GM12878 (cell line): ENCODE measurements at regions not wholly inside any gene's neighbourhood (a gene's known extent, or its start where the extent isn't known, plus 50 kb on each side); places are given as distances from the start of the nearest gene placed in this dataset.

Experiments used
- ATAC-seq: fragments of 200-7000 bp; cut with Tn5 transposase; 3 replicates; pipeline ENCODE4 v1.9.1; 2020; ENCODE audit warnings: mild to moderate bottlenecking, moderate library complexity
- BruUV-seq: library from RNA; stranded (reverse); fragments of 400-500 nt; replicated peaks from 2 replicates; lab custom pipeline; 2021; lab: Mats Ljungman, UMichigan
- CTCF ChIA-PET: fragments of 300-600 bp; sonication (Branson Sonifier 250); formaldehyde crosslinking; extraction: SDS; loops from one replicate; lab custom pipeline; 2021; ENCODE audit warnings: inconsistent platforms; lab: Yijun Ruan, JAX
- POLR2A ChIA-PET: fragments of 350-600 bp; formaldehyde crosslinking; extraction: SDS; loops from one replicate; lab custom pipeline; 2021; ENCODE audit warnings: inconsistent platforms; lab: Charles Lee
- RAD21 ChIA-PET: fragments of 300-600 bp; sonication (Branson Sonifier 250); formaldehyde crosslinking; loops from one replicate; lab custom pipeline; 2023; ENCODE audit warnings: antibody characterized with exemption; ENCODE audit not compliant: unreplicated experiment; lab: Charles Lee
- SMC1A ChIA-PET: fragments of 300-600 bp; sonication (Branson Sonifier 250); formaldehyde crosslinking; loops from one replicate; lab custom pipeline; 2023; ENCODE audit not compliant: unreplicated experiment, uncharacterized antibody; lab: Charles Lee
- DNase-seq: peaks from one replicate; pipeline ENCODE4 v3.0.0-alpha.2; 2011; ENCODE audit warnings: low read depth, low spot score
- FAIRE-seq: peaks from 3 replicates; lab custom pipeline; 2011; peaks lifted over from hg19 to GRCh38; lab: Jason Lieb, UNC
- H2AFZ ChIP-seq: 2 replicates; pipeline ENCODE4 v1.6.0; 2011; ENCODE audit warnings: low read depth, low read length, control low read depth; ENCODE audit not compliant: control insufficient read depth
- H3K27ac ChIP-seq: 2 replicates; pipeline ENCODE4 v1.5.1; 2011; ENCODE audit warnings: control low read depth; ENCODE audit not compliant: control insufficient read depth, insufficient read depth
- H3K27me3 ChIP-seq, 2 experiments: replicated peaks in 1 of 2; 2 replicates each; pipeline versions ENCODE4 v1.6.0 to v1.6.1; 2011; ENCODE audit warnings: low read length in 1 of 2; ENCODE audit not compliant: control insufficient read depth in 2 of 2, insufficient read depth in 2 of 2
- H3K36me3 ChIP-seq, 2 experiments: 2 replicates each; pipeline ENCODE4 v1.5.1; 2011; ENCODE audit warnings: low read length in 1 of 2; ENCODE audit not compliant: control insufficient read depth in 2 of 2, insufficient read depth in 2 of 2
- H3K4me1 ChIP-seq: 2 replicates; pipeline ENCODE4 v1.6.1; 2011; ENCODE audit warnings: mild to moderate bottlenecking, low read length, moderate library complexity, mixed read lengths; ENCODE audit not compliant: control insufficient read depth, insufficient read depth
- H3K4me2 ChIP-seq: 2 replicates; pipeline ENCODE4 v1.6.0; 2011; ENCODE audit warnings: control low read depth; ENCODE audit not compliant: control insufficient read depth, insufficient read depth
- H3K4me3 ChIP-seq: fragments of 200-600 bp; sonication (generic); 2 replicates; pipeline ENCODE4 v1.5.1; 2016
- H3K79me2 ChIP-seq: 2 replicates; pipeline ENCODE4 v1.6.0; 2011; ENCODE audit warnings: low read length; ENCODE audit not compliant: control insufficient read depth, insufficient read depth
- H3K9ac ChIP-seq: 2 replicates; pipeline ENCODE4 v1.8.0; 2011; ENCODE audit warnings: low read length, control low read depth, mixed read lengths; ENCODE audit not compliant: control insufficient read depth, insufficient read depth
- H3K9me3 ChIP-seq: replicated peaks from 3 replicates; pipeline ENCODE4 v1.5.1; 2011; ENCODE audit warnings: mild to moderate bottlenecking, low read length; ENCODE audit not compliant: control insufficient read depth, insufficient read depth
- H4K20me1 ChIP-seq: 2 replicates; pipeline ENCODE4 v1.6.0; 2011; ENCODE audit not compliant: control insufficient read depth, insufficient read depth
- FOXK2 ChIP-seq: fragments of 450-650 bp; IDR thresholded peaks from 2 replicates; pipeline ENCODE4 v1.6.1; 2017; ENCODE audit warnings: mild to moderate bottlenecking, moderate library complexity
- FOXM1 ChIP-seq: IDR thresholded peaks from 2 replicates; pipeline ENCODE4 v1.6.1; 2012; ENCODE audit warnings: low read depth, mild to moderate bottlenecking, inconsistent platforms, low read length, moderate library complexity
- JUNB ChIP-seq: IDR thresholded peaks from 2 replicates; pipeline ENCODE4 v1.6.1; 2016; ENCODE audit warnings: antibody characterized with exemption, mild to moderate bottlenecking
- MXI1 ChIP-seq: fragments of 150-350 bp; IDR thresholded peaks from 2 replicates; pipeline ENCODE4 v1.6.1; 2011; ENCODE audit warnings: low read depth, mild to moderate bottlenecking, inconsistent platforms, low read length, improper control_type of control experiment
- NFIC ChIP-seq: IDR thresholded peaks from 2 replicates; pipeline ENCODE4 v1.6.1; 2012; ENCODE audit warnings: low read depth, mild to moderate bottlenecking, inconsistent platforms, low read length, moderate library complexity
- WGBS: methylation state at CpG from one replicate; pipeline ENCODE4 v1.1.6; 2016; ENCODE audit warnings: low lambda C conversion rate; ENCODE audit not compliant: insufficient replicate concordance, insufficient coverage; ENCODE audit errors: missing lambda C conversion rate; 5-methylcytosine and 5-hydroxymethylcytosine counted together
- in situ Hi-C: fragments of 300-500 bp; cut with MboI; formaldehyde crosslinking; loops from 9 replicates; pipeline ENCODE4 v1.14.3; 2018; ENCODE audit warnings: mixed read lengths
- intact Hi-C: fragments of 100-400 bp; cut with micrococcal nuclease; formaldehyde crosslinking; loops from one replicate; pipeline ENCODE4 v1.14.2; 2022; ENCODE audit not compliant: unreplicated experiment

- H3K27ac ChIP-seq = no peak overlapping the region
- no peaks in the 10 kb centered on the region; a peak in 1 of 4 replicates for H3K36me3 ChIP-seq
- intact Hi-C loops = loop anchor here (5.0 kb wide), 1 partner anchor 33 kb away; no protein-coding TSS in a partner anchor
- H3K4me3 ChIP-seq = no peak overlapping the region
- ChIA-PET CTCF (no interaction called here), SMC1A (interaction anchor here (1.0 to 5.1 kb wide), 4 partner anchors 13 to 277 kb away, joined by 3 to 48 read pairs (median 4); no protein-coding TSS in a partner anchor), POLR2A (no interaction called here), RAD21 (interaction anchor here (0.5 kb wide), 1 partner anchor 299 kb away, joined by 4 read pairs; no protein-coding TSS in a partner anchor)
- ATAC-seq (no peak), FAIRE-seq (no peak), DNase-seq (no peak)
- 62% methylated on average over 4 of the region's 4 CpGs for WGBS
- TF ChIP-seq FOXM1 = no peak
- TF ChIP-seq FOXK2 = no peak
- no peak overlapping the region for H3K4me2 ChIP-seq
- peaks cover 19% of the 10 kb centered on the region for H3K4me1 ChIP-seq
- no peak overlapping the region for H2AFZ ChIP-seq
- in situ Hi-C loops = no loop called here
- no peaks in the 10 kb centered on the region; the same call in 2 of the 3 replicates for H3K9me3 ChIP-seq
- H4K20me1 ChIP-seq = no peaks in the 10 kb centered on the region
- H3K9ac ChIP-seq = no peak overlapping the region
- H3K79me2 ChIP-seq = no peaks in the 10 kb centered on the region
- H3K27me3 ChIP-seq = no peaks in the 10 kb centered on the region
- no TSS peak for BruUV-seq
Measured at GRCh38 chr7:20033621-20034400, 183.4 kb downstream of the MACC1 start.

GRCh38 chr7:20032741-20033140 lies 184.4 kb downstream of the MACC1 start:
- no peak for FAIRE-seq
- no peak for DNase-seq
- POLR2A ChIA-PET = no interaction called here
- Histone ChIP-seq H3K4me1 (peaks cover 19% of the 10 kb centered on the region), H3K79me2 (no peaks in the 10 kb centered on the region), H3K27ac (no peak overlapping the region), H3K9ac (no peak overlapping the region), H2AFZ (no peak overlapping the region), H3K27me3 (no peaks in the 10 kb centered on the region)
- WGBS = 100% methylated on average over 1 of the region's 1 CpG
- SMC1A ChIA-PET = interaction anchor here (1.3 to 5.1 kb wide), 3 partner anchors 12 to 276 kb away, joined by 3 to 48 read pairs (median 4); no protein-coding TSS in a partner anchor
- ATAC-seq = no peak
- TF ChIP-seq NFIC (peak; percentile 22; the same call in 1 of the 2 replicates), MXI1 (no peak), JUNB (peak; percentile 30; the same call in 1 of the 2 replicates)
- TF ChIP-seq, all 136 proteins: peak for 2
- intact Hi-C loops = loop anchor here (5.0 kb wide), 1 partner anchor 35 kb away; no protein-coding TSS in a partner anchor
- BruUV-seq = no TSS peak
- H4K20me1 ChIP-seq = no peaks in the 10 kb centered on the region
- in situ Hi-C loops = no loop called here
- H3K4me2 ChIP-seq = no peak overlapping the region
- no peaks in the 10 kb centered on the region; a peak in 1 of 4 replicates for H3K36me3 ChIP-seq
- no peak overlapping the region for H3K4me3 ChIP-seq
- ChIA-PET RAD21 (no interaction called here), CTCF (no interaction called here)
- peaks cover 4% of the 10 kb centered on the region for H3K9me3 ChIP-seq
